ENCODE measurements at regions not wholly inside any gene's neighbourhood (a gene's known extent, or its start where the extent isn't known, plus 50 kb on each side); places are given as distances from the start of the nearest gene placed in this dataset.

DNA sequence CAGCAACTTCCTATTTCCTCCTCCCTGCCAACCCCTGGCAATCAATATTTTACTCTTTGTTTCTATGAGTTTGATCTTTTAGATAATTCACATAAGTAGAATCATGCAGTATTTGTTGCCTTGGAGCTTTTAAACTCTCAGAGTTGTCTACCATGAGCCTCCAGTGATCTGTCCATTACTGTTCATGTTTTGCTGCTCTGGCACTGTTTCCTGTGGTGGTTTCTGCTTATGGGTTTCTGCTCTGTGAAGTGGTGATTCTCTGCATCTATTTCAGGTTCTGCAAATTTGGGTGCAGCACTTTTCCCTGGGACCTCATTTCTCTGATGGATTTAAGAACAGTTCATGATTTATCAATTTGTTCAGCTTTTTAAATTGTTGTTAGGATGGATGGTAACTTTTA is 908.1 kb upstream of the FANCL start:
- TF ChIP-seq EP300 (conservative IDR thresholded peaks at IDR 0.05; ENCODE audit: poor library complexity, severe bottlenecking) (no peak), TAF1 (IDR thresholded peaks at IDR 0.05; ENCODE audit: low read depth) (no peak)
- TF ChIP-seq, protein P1, sequence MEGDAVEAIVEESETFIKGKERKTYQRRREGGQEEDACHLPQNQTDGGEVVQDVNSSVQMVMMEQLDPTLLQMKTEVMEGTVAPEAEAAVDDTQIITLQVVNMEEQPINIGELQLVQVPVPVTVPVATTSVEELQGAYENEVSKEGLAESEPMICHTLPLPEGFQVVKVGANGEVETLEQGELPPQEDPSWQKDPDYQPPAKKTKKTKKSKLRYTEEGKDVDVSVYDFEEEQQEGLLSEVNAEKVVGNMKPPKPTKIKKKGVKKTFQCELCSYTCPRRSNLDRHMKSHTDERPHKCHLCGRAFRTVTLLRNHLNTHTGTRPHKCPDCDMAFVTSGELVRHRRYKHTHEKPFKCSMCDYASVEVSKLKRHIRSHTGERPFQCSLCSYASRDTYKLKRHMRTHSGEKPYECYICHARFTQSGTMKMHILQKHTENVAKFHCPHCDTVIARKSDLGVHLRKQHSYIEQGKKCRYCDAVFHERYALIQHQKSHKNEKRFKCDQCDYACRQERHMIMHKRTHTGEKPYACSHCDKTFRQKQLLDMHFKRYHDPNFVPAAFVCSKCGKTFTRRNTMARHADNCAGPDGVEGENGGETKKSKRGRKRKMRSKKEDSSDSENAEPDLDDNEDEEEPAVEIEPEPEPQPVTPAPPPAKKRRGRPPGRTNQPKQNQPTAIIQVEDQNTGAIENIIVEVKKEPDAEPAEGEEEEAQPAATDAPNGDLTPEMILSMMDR (IDR thresholded peaks at IDR 0.05; ENCODE audit: poor library complexity, severe bottlenecking) = no peak
